ENCODE measurements at regions not wholly inside any gene's neighbourhood (a gene's known extent, or its start where the extent isn't known, plus 50 kb on each side); places are given as distances from the start of the nearest gene placed in this dataset.
A peak's percentile ranks its signal among the peaks of the same experiment; 100 is the strongest.

GRCh38 chr9:116000748-116001329 lies 152.8 kb upstream of the PAPPA start:
- peak in 8 of 9 donors; percentile 25 to 47 (median 42) for TF ChIP-seq CTCF (IDR thresholded peaks at IDR 0.05)

GRCh38 chr9:116002181-116002580 lies 151.4 kb upstream of the PAPPA start:
- no peak overlapping the region for H3K4me3 ChIP-seq
- no peak overlapping the region for H3K27ac ChIP-seq
- no peaks in the 10 kb centered on the region for H3K4me1 ChIP-seq
- intact Hi-C loops (cut with DNase I), result loop anchor here in 2 of 10 donors (10.0 kb wide), 1 partner anchor 117 kb away; no protein-coding TSS in a partner anchor
- H3K27me3 ChIP-seq, result no peaks in the 10 kb centered on the region
- no peak for DNase-seq
- no peak for TF ChIP-seq CTCF (IDR thresholded peaks at IDR 0.05)
- H3K36me3 ChIP-seq, result no peaks in the 10 kb centered on the region
- 87 to 90% methylated on average over 5 of the region's 5 CpGs for WGBS, 2 donors
- ATAC-seq, result no peak
- no peaks in the 10 kb centered on the region for H3K9me3 ChIP-seq

More at GRCh38 chr9:116000748-116001329, 152.8 kb upstream of the PAPPA start:
- no peaks in the 10 kb centered on the region for H3K27me3 ChIP-seq
- WGBS, 2 donors, result 61 to 75% methylated on average over 4 of the region's 4 CpGs
- no peak overlapping the region for H3K4me3 ChIP-seq
- no peaks in the 10 kb centered on the region for H3K4me1 ChIP-seq
- no peak overlapping the region for H3K27ac ChIP-seq
- H3K36me3 ChIP-seq, result no peaks in the 10 kb centered on the region
- DNase-seq (no peak), ATAC-seq (no peak)
- intact Hi-C loops (cut with DNase I), result loop anchor here in 2 of 10 donors (10.0 kb wide), 1 partner anchor 116 kb away; no protein-coding TSS in a partner anchor
- H3K9me3 ChIP-seq, result no peaks in the 10 kb centered on the region

DNA sequence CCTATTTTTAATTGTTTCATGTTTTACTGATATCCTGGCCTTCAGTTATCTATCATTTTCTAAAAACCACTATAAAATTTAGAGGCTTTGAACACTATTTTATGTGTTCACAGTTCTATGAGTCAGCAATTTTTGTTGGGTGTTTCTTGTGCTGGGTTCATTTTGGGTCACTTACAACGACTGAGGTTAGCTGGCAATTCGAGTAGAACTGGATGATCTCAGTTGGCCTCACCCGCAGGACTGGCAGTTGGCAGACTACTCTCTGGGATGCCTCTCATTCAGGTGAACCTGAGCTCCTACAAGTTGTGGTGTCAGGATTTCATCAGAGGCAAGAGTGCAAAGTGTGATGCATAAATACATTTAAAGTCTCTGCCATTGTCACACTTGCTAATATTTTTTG lies 151.0 kb upstream of the PAPPA start:
- ATAC-seq (no peak), DNase-seq (no peak)
- Histone ChIP-seq H3K9me3 (no peaks in the 10 kb centered on the region), H3K27ac (no peak overlapping the region), H3K4me1 (no peaks in the 10 kb centered on the region), H3K4me3 (no peak overlapping the region), H3K36me3 (no peaks in the 10 kb centered on the region), H3K27me3 (no peaks in the 10 kb centered on the region)
- intact Hi-C loops (cut with DNase I), result loop anchor here in 2 of 10 donors (10.0 kb wide), 1 partner anchor 118 kb away; no protein-coding TSS in a partner anchor
- 47 to 68% methylated on average over 3 of the region's 3 CpGs for WGBS, 2 donors
- TF ChIP-seq CTCF (IDR thresholded peaks at IDR 0.05), result no peak

DNA sequence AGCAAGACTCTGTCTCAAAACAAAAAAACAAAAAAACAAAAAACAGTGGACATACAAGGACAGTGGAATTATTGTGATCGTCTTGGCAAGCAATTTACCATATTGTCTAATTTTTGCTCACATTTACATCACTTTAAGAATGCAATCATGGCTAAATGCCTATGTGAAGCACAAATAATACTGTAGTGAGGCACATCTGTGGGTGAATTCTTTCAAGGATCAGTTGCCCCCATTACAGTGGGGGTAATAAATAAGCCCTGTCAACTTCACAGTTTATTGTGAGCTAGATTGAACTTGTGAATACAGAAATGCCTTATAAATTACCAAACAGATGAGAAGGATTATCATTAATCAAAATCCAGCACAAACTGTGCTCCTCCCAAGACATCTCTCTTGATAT lies 150.2 kb upstream of the PAPPA start:
- Histone ChIP-seq H3K27me3 (no peaks in the 10 kb centered on the region), H3K36me3 (no peaks in the 10 kb centered on the region), H3K27ac (no peak overlapping the region), H3K4me1 (no peaks in the 10 kb centered on the region), H3K4me3 (no peak overlapping the region), H3K9me3 (no peaks in the 10 kb centered on the region)
- intact Hi-C loops (cut with DNase I), result loop anchor here in 2 of 10 donors (10.0 kb wide), 1 partner anchor 119 kb away; no protein-coding TSS in a partner anchor
- WGBS, 2 donors, result 81 to 82% methylated on average over 1 of the region's 1 CpG
- no peak for TF ChIP-seq CTCF (IDR thresholded peaks at IDR 0.05)
- ATAC-seq (no peak), DNase-seq (no peak)
